Stimulated activated CD8-positive, alpha-beta memory T cell treated with anti-CD3 and anti-CD28 coated beads, Interleukin-7, amount 100 ng/mL, for 24 hours (primary cell): ENCODE measurements at regions not wholly inside any gene's neighbourhood (a gene's known extent, or its start where the extent isn't known, plus 50 kb on each side); places are given as distances from the start of the nearest gene placed in this dataset.

Experiments used
- DNase-seq: peaks from one replicate; pipeline ENCODE4 v3.0.0-alpha.2; 2020; ENCODE audit warnings: low read depth

- DNase-seq = no peak
Observed at GRCh38 chrX:39144956-39145355, 343.7 kb downstream of the MID1IP1 start.

- no peak for DNase-seq
Observed at GRCh38 chrX:39145859-39146258, 344.6 kb downstream of the MID1IP1 start.

- peak; percentile 35 for DNase-seq
Observed at GRCh38 chrX:39149761-39150160, 348.5 kb downstream of the MID1IP1 start.

- no peak for DNase-seq
Observed at GRCh38 chrX:39150220-39150619, 349.0 kb downstream of the MID1IP1 start.

- no peak for DNase-seq
Observed at GRCh38 chrX:39150621-39151020, 349.4 kb downstream of the MID1IP1 start.

- no peak for DNase-seq
Observed at GRCh38 chrX:39152106-39152649, 350.9 kb downstream of the MID1IP1 start.

- DNase-seq = no peak
Observed at GRCh38 chrX:39156051-39156450, 354.8 kb downstream of the MID1IP1 start.

- no peak for DNase-seq
Observed at GRCh38 chrX:39157006-39157405, 355.7 kb downstream of the MID1IP1 start.

- DNase-seq = no peak
Observed at GRCh38 chrX:39157796-39158195, 356.5 kb downstream of the MID1IP1 start.

GRCh38 chrX:39158801-39159657 lies 357.8 kb downstream of the MID1IP1 start:
- DNase-seq = no peak

- no peak for DNase-seq
Observed at GRCh38 chrX:39159921-39160507, 358.8 kb downstream of the MID1IP1 start.

- DNase-seq = no peak
Observed at GRCh38 chrX:39161611-39162255, 360.5 kb downstream of the MID1IP1 start.

- no peak for DNase-seq
Observed at GRCh38 chrX:39162322-39162735, 361.1 kb downstream of the MID1IP1 start.

- no peak for DNase-seq
Observed at GRCh38 chrX:39163581-39164126, 362.4 kb downstream of the MID1IP1 start.

GRCh38 chrX:39164212-39164611 lies 363.0 kb downstream of the MID1IP1 start:
- DNase-seq = no peak

GRCh38 chrX:39165185-39165584 lies 363.9 kb downstream of the MID1IP1 start:
- no peak for DNase-seq

GRCh38 chrX:39165773-39166172 lies 364.5 kb downstream of the MID1IP1 start:
- no peak for DNase-seq

GRCh38 chrX:39167791-39168190 lies 366.5 kb downstream of the MID1IP1 start:
- DNase-seq = no peak

- DNase-seq = no peak
Observed at GRCh38 chrX:39168609-39169008, 367.4 kb downstream of the MID1IP1 start.

GRCh38 chrX:39169976-39170375 lies 368.7 kb downstream of the MID1IP1 start:
- no peak for DNase-seq

- no peak for DNase-seq
Observed at GRCh38 chrX:39170464-39170863, 369.2 kb downstream of the MID1IP1 start.

GRCh38 chrX:39171686-39172085 lies 370.4 kb downstream of the MID1IP1 start:
- DNase-seq = no peak
